ENCODE measurements at regions not wholly inside any gene's neighbourhood (a gene's known extent, or its start where the extent isn't known, plus 50 kb on each side); places are given as distances from the start of the nearest gene placed in this dataset.

GRCh38 chr22:34437140-34437539, 516.9 kb upstream of the LARGE1 start:
- Histone ChIP-seq H3K4me3 (no peak overlapping the region), H3K27ac (no peak overlapping the region), H3K36me3 (ENCODE audit: insufficient read depth, low read length) (no peaks in the 10 kb centered on the region), H3K9me3 (ENCODE audit: low read depth, low read length) (no peaks in the 10 kb centered on the region), H3K9ac (ENCODE audit: insufficient read length) (no peak overlapping the region)
- DNase-seq (ENCODE audit: low read depth, low spot score), result no peak
- TF ChIP-seq FOXP2 (optimal IDR thresholded peaks at IDR 0.05; ENCODE audit: control extremely low read depth, extremely low read length, insufficient read depth) (no peak), EZH2 (IDR thresholded peaks at IDR 0.05) (no peak), POLR2AphosphoS5 (IDR thresholded peaks at IDR 0.05; ENCODE audit: borderline replicate concordance, low read depth, low read length) (no peak)

- TF ChIP-seq EZH2 (IDR thresholded peaks at IDR 0.05), result no peak
- no peak for TF ChIP-seq POLR2AphosphoS5 (IDR thresholded peaks at IDR 0.05; ENCODE audit: borderline replicate concordance, low read depth, low read length)
- no peak for TF ChIP-seq FOXP2 (optimal IDR thresholded peaks at IDR 0.05; ENCODE audit: control extremely low read depth, extremely low read length, insufficient read depth)
- Histone ChIP-seq H3K27ac (no peak overlapping the region), H3K9ac (ENCODE audit: insufficient read length) (no peak overlapping the region), H3K9me3 (ENCODE audit: low read depth, low read length) (no peaks in the 10 kb centered on the region), H3K4me3 (no peak overlapping the region), H3K36me3 (ENCODE audit: insufficient read depth, low read length) (no peaks in the 10 kb centered on the region)
- DNase-seq (ENCODE audit: low read depth, low spot score), result no peak
Measured at GRCh38 chr22:34454598-34454997, 534.3 kb upstream of the LARGE1 start.

GRCh38 chr22:34462795-34463194, 542.5 kb upstream of the LARGE1 start:
- Histone ChIP-seq H3K9me3 (ENCODE audit: low read depth, low read length) (no peaks in the 10 kb centered on the region), H3K4me3 (no peak overlapping the region), H3K27ac (no peak overlapping the region), H3K36me3 (ENCODE audit: insufficient read depth, low read length) (no peaks in the 10 kb centered on the region), H3K9ac (ENCODE audit: insufficient read length) (no peak overlapping the region)
- no peak for DNase-seq (ENCODE audit: low read depth, low spot score)
- TF ChIP-seq FOXP2 (optimal IDR thresholded peaks at IDR 0.05; ENCODE audit: control extremely low read depth, extremely low read length, insufficient read depth), result no peak

GRCh38 chr22:34475886-34476285, 555.6 kb upstream of the LARGE1 start:
- H3K9me3 ChIP-seq (ENCODE audit: low read depth, low read length), result no peaks in the 10 kb centered on the region
- no peaks in the 10 kb centered on the region for H3K36me3 ChIP-seq (ENCODE audit: insufficient read depth, low read length)
- no peak overlapping the region for H3K27ac ChIP-seq
- no peak overlapping the region for H3K9ac ChIP-seq (ENCODE audit: insufficient read length)
- no peak for TF ChIP-seq EZH2 (IDR thresholded peaks at IDR 0.05)
- no peak for TF ChIP-seq FOXP2 (optimal IDR thresholded peaks at IDR 0.05; ENCODE audit: control extremely low read depth, extremely low read length, insufficient read depth)
- no peak for TF ChIP-seq POLR2AphosphoS5 (IDR thresholded peaks at IDR 0.05; ENCODE audit: borderline replicate concordance, low read depth, low read length)
- no peak for DNase-seq (ENCODE audit: low read depth, low spot score)
- H3K4me3 ChIP-seq, result no peak overlapping the region

GRCh38 chr22:34476762-34477161, 556.5 kb upstream of the LARGE1 start:
- TF ChIP-seq EZH2 (IDR thresholded peaks at IDR 0.05), result no peak
- no peak for TF ChIP-seq FOXP2 (optimal IDR thresholded peaks at IDR 0.05; ENCODE audit: control extremely low read depth, extremely low read length, insufficient read depth)
- TF ChIP-seq POLR2AphosphoS5 (IDR thresholded peaks at IDR 0.05; ENCODE audit: borderline replicate concordance, low read depth, low read length), result no peak
- H3K4me3 ChIP-seq, result no peak overlapping the region
- no peak for DNase-seq (ENCODE audit: low read depth, low spot score)
- H3K9ac ChIP-seq (ENCODE audit: insufficient read length), result no peak overlapping the region
- no peak overlapping the region for H3K27ac ChIP-seq
- H3K9me3 ChIP-seq (ENCODE audit: low read depth, low read length), result no peaks in the 10 kb centered on the region
- no peaks in the 10 kb centered on the region for H3K36me3 ChIP-seq (ENCODE audit: insufficient read depth, low read length)

- no peaks in the 10 kb centered on the region for H3K9me3 ChIP-seq (ENCODE audit: low read depth, low read length)
- no peak for DNase-seq (ENCODE audit: low read depth, low spot score)
- H3K27ac ChIP-seq, result no peak overlapping the region
- H3K9ac ChIP-seq (ENCODE audit: insufficient read length), result no peak overlapping the region
- no peak overlapping the region for H3K4me3 ChIP-seq
- no peaks in the 10 kb centered on the region for H3K36me3 ChIP-seq (ENCODE audit: insufficient read depth, low read length)
- TF ChIP-seq POLR2AphosphoS5 (IDR thresholded peaks at IDR 0.05; ENCODE audit: borderline replicate concordance, low read depth, low read length) (no peak), FOXP2 (optimal IDR thresholded peaks at IDR 0.05; ENCODE audit: control extremely low read depth, extremely low read length, insufficient read depth) (no peak), EZH2 (IDR thresholded peaks at IDR 0.05) (no peak)
Measured at GRCh38 chr22:34481090-34481489, 560.8 kb upstream of the LARGE1 start.

- no peak for DNase-seq (ENCODE audit: low read depth, low spot score)
- no peak for TF ChIP-seq POLR2AphosphoS5 (IDR thresholded peaks at IDR 0.05; ENCODE audit: borderline replicate concordance, low read depth, low read length)
- Histone ChIP-seq H3K36me3 (ENCODE audit: insufficient read depth, low read length) (no peaks in the 10 kb centered on the region), H3K4me3 (no peak overlapping the region), H3K9ac (ENCODE audit: insufficient read length) (no peak overlapping the region), H3K27ac (no peak overlapping the region), H3K9me3 (ENCODE audit: low read depth, low read length) (no peaks in the 10 kb centered on the region)
Measured at GRCh38 chr22:34486381-34486780, 566.1 kb upstream of the LARGE1 start.

GRCh38 chr22:34489861-34490260, 569.6 kb upstream of the LARGE1 start:
- Histone ChIP-seq H3K4me3 (no peak overlapping the region), H3K9ac (ENCODE audit: insufficient read length) (no peak overlapping the region), H3K27ac (no peak overlapping the region), H3K9me3 (ENCODE audit: low read depth, low read length) (no peaks in the 10 kb centered on the region), H3K36me3 (ENCODE audit: insufficient read depth, low read length) (no peaks in the 10 kb centered on the region)
- no peak for TF ChIP-seq EZH2 (IDR thresholded peaks at IDR 0.05)
- no peak for TF ChIP-seq POLR2AphosphoS5 (IDR thresholded peaks at IDR 0.05; ENCODE audit: borderline replicate concordance, low read depth, low read length)
- TF ChIP-seq FOXP2 (optimal IDR thresholded peaks at IDR 0.05; ENCODE audit: control extremely low read depth, extremely low read length, insufficient read depth), result no peak
- DNase-seq (ENCODE audit: low read depth, low spot score), result no peak

GRCh38 chr22:34490886-34491285, 570.6 kb upstream of the LARGE1 start:
- no peaks in the 10 kb centered on the region for H3K36me3 ChIP-seq (ENCODE audit: insufficient read depth, low read length)
- no peak overlapping the region for H3K27ac ChIP-seq
- H3K9ac ChIP-seq (ENCODE audit: insufficient read length), result no peak overlapping the region
- no peak overlapping the region for H3K4me3 ChIP-seq
- no peak for DNase-seq (ENCODE audit: low read depth, low spot score)
- no peaks in the 10 kb centered on the region for H3K9me3 ChIP-seq (ENCODE audit: low read depth, low read length)
- TF ChIP-seq POLR2AphosphoS5 (IDR thresholded peaks at IDR 0.05; ENCODE audit: borderline replicate concordance, low read depth, low read length) (no peak), EZH2 (IDR thresholded peaks at IDR 0.05) (no peak), FOXP2 (optimal IDR thresholded peaks at IDR 0.05; ENCODE audit: control extremely low read depth, extremely low read length, insufficient read depth) (no peak)

Data from SK-N-MC (cell line).